WTC11 (cell line): ENCODE measurements at regions not wholly inside any gene's neighbourhood (a gene's known extent, or its start where the extent isn't known, plus 50 kb on each side); places are given as distances from the start of the nearest gene placed in this dataset.

Experiments
- ATAC-seq: fragments of 200-7000 bp; cut with Tn5 transposase; 2 replicates; pipeline ENCODE4 v1.10.0; 2021; ENCODE audit warnings: mild to moderate bottlenecking, moderate library complexity
- CTCF ChIA-PET: fragments of 300-600 bp; sonication (Branson Sonifier 250); formaldehyde crosslinking; loops from one replicate; lab custom pipeline; 2021; ENCODE audit warnings: antibody characterized with exemption; lab: Charles Lee
- POLR2A ChIA-PET: fragments of 350-600 bp; sonication (Branson Sonifier 250); formaldehyde crosslinking; loops from one replicate; lab custom pipeline; 2021; ENCODE audit warnings: antibody characterized with exemption; lab: Charles Lee
- DNase-seq: peaks from one replicate; pipeline ENCODE4 v3.0.0; 2021; ENCODE audit warnings: low spot score
- H3K27ac Mint-ChIP-seq: 2 replicates; pipeline ENCODE4 v1.8.0; 2021; ENCODE audit warnings: mixed read lengths
- H3K27me3 Mint-ChIP-seq: 2 replicates; pipeline ENCODE4 v1.8.0; 2021; ENCODE audit warnings: low read depth, mild to moderate bottlenecking, moderate library complexity, mixed read lengths
- H3K36me3 Mint-ChIP-seq: 2 replicates; pipeline ENCODE4 v1.8.0; 2021; ENCODE audit warnings: mixed read lengths
- H3K4me1 Mint-ChIP-seq: 2 replicates; pipeline ENCODE4 v1.8.0; 2022; ENCODE audit warnings: mixed read lengths
- H3K4me3 Mint-ChIP-seq: 2 replicates; pipeline ENCODE4 v1.8.0; 2021; ENCODE audit warnings: mild to moderate bottlenecking, moderate library complexity, mixed read lengths
- H3K9me3 Mint-ChIP-seq: 2 replicates; pipeline ENCODE4 v1.8.0; 2021; ENCODE audit warnings: mixed read lengths
- MYBL2 ChIP-seq: sonication (generic); formaldehyde crosslinking; IDR thresholded peaks from 2 replicates; pipeline ENCODE4 v1.8.1; 2023; ENCODE audit warnings: mild to moderate bottlenecking, moderate library complexity, missing genetic modification reagents
- NR1H2 ChIP-seq: sonication (generic); formaldehyde crosslinking; IDR thresholded peaks from 2 replicates; pipeline ENCODE4 v1.9.0; 2021; ENCODE audit warnings: mild to moderate bottlenecking, moderate library complexity, missing genetic modification reagents
- NR2C2 ChIP-seq: sonication (generic); formaldehyde crosslinking; IDR thresholded peaks from 2 replicates; pipeline ENCODE4 v1.8.0; 2022; ENCODE audit warnings: mild to moderate bottlenecking, missing genetic modification reagents
- SMAD4 ChIP-seq: sonication (generic); formaldehyde crosslinking; IDR thresholded peaks from 2 replicates; pipeline ENCODE4 v1.8.0; 2022; ENCODE audit warnings: mild to moderate bottlenecking, missing genetic modification reagents
- ZNF138 ChIP-seq: sonication (generic); formaldehyde crosslinking; conservative IDR thresholded peaks from 2 replicates; pipeline ENCODE4 v1.8.1; 2022; ENCODE audit warnings: mild to moderate bottlenecking, moderate library complexity, missing genetic modification reagents
- ZNF317 ChIP-seq: sonication (generic); formaldehyde crosslinking; IDR thresholded peaks from 2 replicates; pipeline ENCODE4 v1.8.1; 2023; ENCODE audit warnings: low read depth, mild to moderate bottlenecking, moderate library complexity, missing genetic modification reagents, borderline replicate concordance
- ZNF396 ChIP-seq: fragments of 250-450 bp; sonication (Bioruptor Pico); IDR thresholded peaks from 2 replicates; pipeline ENCODE4 v1.8.0; 2021; ENCODE audit warnings: mild to moderate bottlenecking, moderate library complexity, borderline replicate concordance
- TF ChIP-seq, protein P1 (sequence below): sonication (generic); formaldehyde crosslinking; IDR thresholded peaks from 2 replicates; pipeline ENCODE4 v1.8.0; 2023; ENCODE audit warnings: missing genetic modification reagents, mild to moderate bottlenecking, borderline replicate concordance
- TF ChIP-seq, protein P2 (sequence below): sonication (generic); formaldehyde crosslinking; IDR thresholded peaks from 2 replicates; pipeline ENCODE4 v1.8.1; 2023; ENCODE audit warnings: mild to moderate bottlenecking, missing genetic modification reagents
- TF ChIP-seq, protein P3 (sequence below): fragments of 250-450 bp; sonication (Bioruptor Pico); IDR thresholded peaks from 2 replicates; pipeline ENCODE4 v1.9.0; 2021; ENCODE audit warnings: mild to moderate bottlenecking

DNA sequence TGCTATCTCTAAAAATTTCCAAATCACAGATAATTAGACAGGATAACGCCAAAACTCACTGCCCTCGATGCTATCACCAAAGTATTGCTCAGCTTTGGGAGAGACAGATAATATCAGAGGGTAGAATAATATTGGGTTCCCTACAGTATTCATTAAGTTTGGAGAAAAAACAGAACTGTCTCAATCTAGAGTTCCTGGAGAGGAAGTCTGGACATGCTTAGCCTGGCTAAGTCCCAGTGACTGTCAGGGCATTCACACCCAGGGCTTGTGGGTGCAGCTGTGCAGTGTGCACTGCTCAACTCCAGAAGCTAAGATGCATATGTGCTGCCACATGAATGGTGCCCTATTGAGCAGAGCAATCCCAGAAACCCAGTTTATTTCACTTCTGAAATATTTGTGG lies 459.6 kb upstream of the DPH6 start:
- TF ChIP-seq, protein P1, sequence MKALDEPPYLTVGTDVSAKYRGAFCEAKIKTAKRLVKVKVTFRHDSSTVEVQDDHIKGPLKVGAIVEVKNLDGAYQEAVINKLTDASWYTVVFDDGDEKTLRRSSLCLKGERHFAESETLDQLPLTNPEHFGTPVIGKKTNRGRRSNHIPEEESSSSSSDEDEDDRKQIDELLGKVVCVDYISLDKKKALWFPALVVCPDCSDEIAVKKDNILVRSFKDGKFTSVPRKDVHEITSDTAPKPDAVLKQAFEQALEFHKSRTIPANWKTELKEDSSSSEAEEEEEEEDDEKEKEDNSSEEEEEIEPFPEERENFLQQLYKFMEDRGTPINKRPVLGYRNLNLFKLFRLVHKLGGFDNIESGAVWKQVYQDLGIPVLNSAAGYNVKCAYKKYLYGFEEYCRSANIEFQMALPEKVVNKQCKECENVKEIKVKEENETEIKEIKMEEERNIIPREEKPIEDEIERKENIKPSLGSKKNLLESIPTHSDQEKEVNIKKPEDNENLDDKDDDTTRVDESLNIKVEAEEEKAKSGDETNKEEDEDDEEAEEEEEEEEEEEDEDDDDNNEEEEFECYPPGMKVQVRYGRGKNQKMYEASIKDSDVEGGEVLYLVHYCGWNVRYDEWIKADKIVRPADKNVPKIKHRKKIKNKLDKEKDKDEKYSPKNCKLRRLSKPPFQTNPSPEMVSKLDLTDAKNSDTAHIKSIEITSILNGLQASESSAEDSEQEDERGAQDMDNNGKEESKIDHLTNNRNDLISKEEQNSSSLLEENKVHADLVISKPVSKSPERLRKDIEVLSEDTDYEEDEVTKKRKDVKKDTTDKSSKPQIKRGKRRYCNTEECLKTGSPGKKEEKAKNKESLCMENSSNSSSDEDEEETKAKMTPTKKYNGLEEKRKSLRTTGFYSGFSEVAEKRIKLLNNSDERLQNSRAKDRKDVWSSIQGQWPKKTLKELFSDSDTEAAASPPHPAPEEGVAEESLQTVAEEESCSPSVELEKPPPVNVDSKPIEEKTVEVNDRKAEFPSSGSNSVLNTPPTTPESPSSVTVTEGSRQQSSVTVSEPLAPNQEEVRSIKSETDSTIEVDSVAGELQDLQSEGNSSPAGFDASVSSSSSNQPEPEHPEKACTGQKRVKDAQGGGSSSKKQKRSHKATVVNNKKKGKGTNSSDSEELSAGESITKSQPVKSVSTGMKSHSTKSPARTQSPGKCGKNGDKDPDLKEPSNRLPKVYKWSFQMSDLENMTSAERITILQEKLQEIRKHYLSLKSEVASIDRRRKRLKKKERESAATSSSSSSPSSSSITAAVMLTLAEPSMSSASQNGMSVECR (CRISPR knock-in tag), result no peak
- TF ChIP-seq ZNF317 (CRISPR knock-in tag) (no peak), NR2C2 (CRISPR knock-in tag) (no peak), MYBL2 (CRISPR knock-in tag) (no peak), SMAD4 (CRISPR knock-in tag) (no peak), ZNF396 (CRISPR knock-in tag) (no peak)
- TF ChIP-seq, protein P2, sequence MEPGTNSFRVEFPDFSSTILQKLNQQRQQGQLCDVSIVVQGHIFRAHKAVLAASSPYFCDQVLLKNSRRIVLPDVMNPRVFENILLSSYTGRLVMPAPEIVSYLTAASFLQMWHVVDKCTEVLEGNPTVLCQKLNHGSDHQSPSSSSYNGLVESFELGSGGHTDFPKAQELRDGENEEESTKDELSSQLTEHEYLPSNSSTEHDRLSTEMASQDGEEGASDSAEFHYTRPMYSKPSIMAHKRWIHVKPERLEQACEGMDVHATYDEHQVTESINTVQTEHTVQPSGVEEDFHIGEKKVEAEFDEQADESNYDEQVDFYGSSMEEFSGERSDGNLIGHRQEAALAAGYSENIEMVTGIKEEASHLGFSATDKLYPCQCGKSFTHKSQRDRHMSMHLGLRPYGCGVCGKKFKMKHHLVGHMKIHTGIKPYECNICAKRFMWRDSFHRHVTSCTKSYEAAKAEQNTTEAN, result no peak
- ChIA-PET CTCF (no interaction called here), POLR2A (no interaction called here)
- Mint-ChIP-seq H3K4me1 (peaks cover 8% of the 10 kb centered on the region), H3K27me3 (no peaks in the 10 kb centered on the region), H3K4me3 (no peak overlapping the region), H3K9me3 (peaks cover 23% of the 10 kb centered on the region), H3K36me3 (peaks cover 8% of the 10 kb centered on the region; the same call in 1 of the 2 replicates), H3K27ac (no peak overlapping the region)
- ATAC-seq (no peak), DNase-seq (no peak)

DNA sequence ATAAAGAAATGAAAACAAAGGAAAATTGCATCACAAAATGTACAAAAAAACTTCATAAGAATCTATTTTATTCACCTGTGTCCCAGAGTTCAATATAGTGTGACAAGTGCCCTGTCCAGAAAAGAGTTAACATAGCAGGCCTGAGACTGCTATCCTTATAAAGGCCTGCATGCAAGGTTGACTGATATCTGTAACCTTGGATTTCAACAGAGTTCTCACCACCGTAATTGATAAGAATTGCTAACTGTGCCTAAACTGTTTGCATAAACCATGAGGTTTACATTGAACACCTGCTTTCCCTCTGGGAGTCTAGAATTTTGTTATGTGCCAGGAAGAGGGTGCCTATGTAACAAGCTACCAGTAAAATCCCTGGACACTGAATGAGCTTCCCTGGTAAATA lies 461.7 kb upstream of the DPH6 start:
- DNase-seq (no peak), ATAC-seq (no peak)

DNA sequence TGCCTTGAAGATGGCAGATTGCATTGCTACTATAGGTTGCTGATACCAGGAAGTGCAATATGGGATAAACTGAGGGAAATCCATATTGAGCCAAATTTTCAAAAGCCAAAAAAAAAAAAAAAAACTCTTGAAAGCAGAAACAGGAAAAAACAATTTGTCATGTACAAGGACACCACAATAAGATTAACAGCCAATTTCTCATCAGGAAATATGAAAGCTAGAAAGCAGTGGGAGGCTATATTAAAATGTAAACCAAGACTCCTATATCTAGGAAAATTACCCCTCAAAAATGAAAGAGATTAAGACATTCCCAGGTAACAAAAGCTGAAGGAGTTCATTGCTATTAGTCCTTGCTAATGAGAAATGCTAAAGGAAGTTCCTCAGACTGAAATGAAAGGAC lies 462.8 kb upstream of the DPH6 start:
- no peak for TF ChIP-seq ZNF138 (CRISPR knock-in tag)
- TF ChIP-seq ZNF317 (CRISPR knock-in tag), result peak; percentile 88
- TF ChIP-seq, all 79 proteins: peak for 1
- Mint-ChIP-seq H3K36me3 (peaks cover 8% of the 10 kb centered on the region; the same call in 1 of the 2 replicates), H3K4me3 (no peak overlapping the region), H3K27ac (no peak overlapping the region), H3K4me1 (no peaks in the 10 kb centered on the region), H3K9me3 (peaks cover 23% of the 10 kb centered on the region), H3K27me3 (no peaks in the 10 kb centered on the region)
- no peak for DNase-seq
- no peak for ATAC-seq
- CTCF ChIA-PET, result interaction anchor here (0.7 kb wide), 1 partner anchor 905 kb away, joined by 6 read pairs; no protein-coding TSS in a partner anchor
- POLR2A ChIA-PET, result no interaction called here

More for the DNA sequence above, 461.7 kb upstream of the DPH6 start:
- H3K27ac Mint-ChIP-seq, result no peak overlapping the region
- H3K4me3 Mint-ChIP-seq, result no peak overlapping the region
- H3K27me3 Mint-ChIP-seq, result no peaks in the 10 kb centered on the region
- ChIA-PET CTCF (no interaction called here), POLR2A (no interaction called here)
- peaks cover 23% of the 10 kb centered on the region for H3K9me3 Mint-ChIP-seq
- peaks cover 8% of the 10 kb centered on the region; the same call in 1 of the 2 replicates for H3K36me3 Mint-ChIP-seq
- H3K4me1 Mint-ChIP-seq, result no peaks in the 10 kb centered on the region
- TF ChIP-seq NR1H2 (CRISPR knock-in tag) (no peak), ZNF317 (CRISPR knock-in tag) (no peak)
- TF ChIP-seq, protein P3, sequence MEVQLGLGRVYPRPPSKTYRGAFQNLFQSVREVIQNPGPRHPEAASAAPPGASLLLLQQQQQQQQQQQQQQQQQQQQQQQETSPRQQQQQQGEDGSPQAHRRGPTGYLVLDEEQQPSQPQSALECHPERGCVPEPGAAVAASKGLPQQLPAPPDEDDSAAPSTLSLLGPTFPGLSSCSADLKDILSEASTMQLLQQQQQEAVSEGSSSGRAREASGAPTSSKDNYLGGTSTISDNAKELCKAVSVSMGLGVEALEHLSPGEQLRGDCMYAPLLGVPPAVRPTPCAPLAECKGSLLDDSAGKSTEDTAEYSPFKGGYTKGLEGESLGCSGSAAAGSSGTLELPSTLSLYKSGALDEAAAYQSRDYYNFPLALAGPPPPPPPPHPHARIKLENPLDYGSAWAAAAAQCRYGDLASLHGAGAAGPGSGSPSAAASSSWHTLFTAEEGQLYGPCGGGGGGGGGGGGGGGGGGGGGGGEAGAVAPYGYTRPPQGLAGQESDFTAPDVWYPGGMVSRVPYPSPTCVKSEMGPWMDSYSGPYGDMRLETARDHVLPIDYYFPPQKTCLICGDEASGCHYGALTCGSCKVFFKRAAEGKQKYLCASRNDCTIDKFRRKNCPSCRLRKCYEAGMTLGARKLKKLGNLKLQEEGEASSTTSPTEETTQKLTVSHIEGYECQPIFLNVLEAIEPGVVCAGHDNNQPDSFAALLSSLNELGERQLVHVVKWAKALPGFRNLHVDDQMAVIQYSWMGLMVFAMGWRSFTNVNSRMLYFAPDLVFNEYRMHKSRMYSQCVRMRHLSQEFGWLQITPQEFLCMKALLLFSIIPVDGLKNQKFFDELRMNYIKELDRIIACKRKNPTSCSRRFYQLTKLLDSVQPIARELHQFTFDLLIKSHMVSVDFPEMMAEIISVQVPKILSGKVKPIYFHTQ, result no peak
